ENCODE measurements at regions not wholly inside any gene's neighbourhood (a gene's known extent, or its start where the extent isn't known, plus 50 kb on each side); places are given as distances from the start of the nearest gene placed in this dataset.

DNA sequence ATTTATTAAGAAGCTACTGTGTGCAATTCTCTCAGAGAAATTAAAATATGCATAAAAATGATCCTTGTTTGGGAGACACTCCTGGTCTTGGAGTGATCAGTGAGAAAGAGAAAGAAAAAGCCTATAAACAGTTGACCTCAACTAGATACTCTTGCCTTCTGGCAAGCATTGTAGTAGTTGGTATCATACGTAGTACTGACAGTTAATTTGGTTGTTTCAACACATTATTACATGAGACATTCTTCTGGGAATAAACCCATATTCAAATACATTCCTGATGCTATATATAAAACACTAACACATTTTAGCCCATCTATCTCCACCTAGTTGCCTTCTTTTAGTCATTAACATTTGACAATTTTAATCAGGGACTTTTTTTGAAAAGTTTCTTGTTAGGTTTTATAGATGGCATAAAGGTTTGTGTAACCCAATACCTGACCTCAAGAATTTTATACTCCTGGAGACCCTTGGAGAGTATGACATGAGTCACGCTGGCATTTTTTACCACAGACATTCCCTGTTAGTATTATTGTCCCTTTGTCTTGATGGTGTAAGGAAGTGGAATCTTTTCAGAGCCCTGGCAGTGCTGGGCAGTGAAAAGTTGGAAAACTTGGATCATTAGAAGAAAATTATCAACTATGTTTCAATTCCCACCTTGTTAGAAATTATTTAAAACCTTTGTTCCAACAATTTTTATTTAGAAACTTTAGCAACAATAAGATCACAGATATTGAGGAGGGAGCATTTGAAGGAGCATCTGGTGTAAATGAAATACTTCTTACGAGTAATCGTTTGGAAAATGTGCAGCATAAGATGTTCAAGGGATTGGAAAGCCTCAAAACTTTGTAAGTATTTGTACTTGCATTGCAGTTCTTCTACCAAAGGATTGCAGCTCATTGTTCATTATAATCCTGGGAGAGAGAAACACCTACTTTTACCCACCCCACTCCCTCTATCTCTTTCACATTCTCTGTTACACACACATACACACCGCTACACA is 167.1 kb upstream of the PACRGL start:
- no peak for DNase-seq

DNA sequence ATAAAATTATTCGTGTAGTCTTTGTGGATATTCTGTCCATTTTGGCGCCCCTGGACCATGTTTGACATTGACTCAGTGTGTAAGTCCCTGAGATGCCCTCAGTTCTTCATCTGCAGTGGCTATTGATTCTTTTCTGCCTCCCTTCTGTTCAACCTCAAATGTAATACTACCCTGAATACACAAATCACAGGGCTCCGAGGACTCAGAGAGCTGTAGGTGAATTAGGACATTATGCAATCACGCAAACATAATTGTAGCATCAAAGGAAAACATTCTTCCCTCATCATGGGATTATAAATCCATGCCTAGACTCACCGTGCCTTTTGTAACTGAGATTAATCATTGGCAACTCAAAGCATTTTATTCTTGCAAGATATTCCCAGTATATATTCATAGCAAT is 161.4 kb upstream of the PACRGL start:
- DNase-seq = no peak

DNA sequence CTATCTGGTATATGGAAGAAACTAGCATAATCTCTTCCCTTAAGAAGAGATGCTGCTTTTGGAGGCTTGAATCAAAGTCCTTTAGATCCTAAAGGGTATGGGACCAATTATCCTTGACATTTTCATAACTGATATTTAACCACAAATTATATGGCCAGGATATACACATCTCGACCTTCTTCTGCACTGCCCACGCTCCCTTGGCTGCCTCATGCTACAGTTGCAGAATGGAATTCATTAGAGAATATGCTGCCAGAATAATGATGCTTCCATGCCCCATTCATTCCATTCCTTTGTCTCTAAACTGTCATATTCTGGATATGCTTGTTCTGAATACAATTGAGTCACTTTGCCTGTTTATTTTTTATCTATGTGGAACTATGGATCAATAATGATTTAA is 157.1 kb upstream of the PACRGL start:
- DNase-seq = no peak

DNA sequence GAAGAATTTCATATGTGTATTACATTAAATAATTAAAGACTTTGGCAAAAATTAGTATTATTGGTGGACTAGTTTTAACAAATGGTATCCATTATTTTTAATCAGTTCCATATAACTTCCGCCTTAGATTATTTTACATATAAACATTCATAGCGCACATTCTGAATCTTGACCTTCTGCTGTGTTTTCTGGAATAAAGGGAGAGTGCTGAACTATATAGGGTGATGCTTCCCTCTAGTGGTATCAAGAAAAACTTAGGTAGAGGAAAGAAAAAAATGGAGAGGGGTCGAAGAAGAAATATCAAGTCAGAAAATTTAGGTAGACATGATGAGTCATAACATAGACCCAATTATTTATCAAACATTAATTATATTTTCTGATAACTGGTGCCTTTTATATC is 155.6 kb upstream of the PACRGL start:
- DNase-seq = no peak

DNA sequence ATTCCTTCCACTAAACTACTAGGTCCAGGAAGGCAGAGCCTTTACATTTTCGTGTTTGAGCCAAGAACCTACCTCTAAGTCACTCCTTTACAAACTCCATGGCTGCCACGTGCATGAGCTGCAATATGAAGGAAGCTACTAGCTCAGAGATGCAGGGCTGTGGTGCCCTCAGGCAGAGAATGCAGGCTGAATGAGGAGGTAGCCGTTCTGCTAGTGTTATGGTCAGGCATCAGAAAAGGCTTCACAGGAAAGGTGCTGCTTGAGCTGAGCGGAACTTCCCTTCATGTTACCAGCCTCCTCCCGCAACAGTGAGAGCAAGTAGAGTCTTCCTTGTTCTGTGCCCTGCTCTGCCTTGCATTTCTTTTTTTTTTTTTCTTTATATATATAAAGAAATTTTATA is 148.3 kb upstream of the PACRGL start:
- DNase-seq = no peak

- DNase-seq = no peak
Observed at GRCh38 chr4:20554134-20554533, 146.1 kb upstream of the PACRGL start.

GRCh38 chr4:20565075-20565721 is 135.1 kb upstream of the PACRGL start:
- DNase-seq = no peak

DNA sequence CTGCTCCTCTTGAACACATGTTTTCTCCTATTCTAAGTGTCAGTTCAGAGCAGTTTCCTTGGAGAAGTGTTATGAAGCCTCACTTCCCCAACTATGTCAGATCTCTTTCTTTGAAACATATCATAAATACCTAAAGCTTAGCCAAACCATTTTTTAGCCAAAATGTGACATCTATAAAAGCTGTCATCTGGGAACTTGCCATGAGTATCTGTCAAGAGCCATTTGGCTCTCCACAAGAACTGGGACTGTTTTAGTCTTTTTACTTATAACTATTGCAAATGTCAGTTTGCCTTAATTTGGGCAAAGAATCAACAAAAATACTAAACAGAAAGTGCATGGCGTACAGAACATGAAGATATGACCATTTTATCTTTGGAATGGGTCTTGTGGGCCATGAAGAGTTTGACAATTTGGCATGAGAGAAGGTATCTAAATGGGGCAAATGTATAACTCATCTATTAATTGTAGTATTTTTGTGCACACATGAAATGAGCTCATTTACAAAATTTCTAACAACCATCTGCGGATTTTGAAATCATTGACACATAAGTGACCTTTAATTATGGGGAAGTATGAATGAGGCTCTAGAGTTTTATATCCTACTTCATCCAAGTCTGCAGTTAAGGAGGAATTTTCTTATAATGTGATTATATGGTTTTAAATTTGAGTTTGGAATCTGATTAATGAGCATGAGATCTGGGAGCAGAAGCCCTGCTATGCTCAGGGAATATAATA is 129.1 kb upstream of the PACRGL start:
- DNase-seq = no peak

- DNase-seq = no peak
Observed at GRCh38 chr4:20572976-20573375, 127.3 kb upstream of the PACRGL start.

GRCh38 chr4:20574986-20575385 is 125.3 kb upstream of the PACRGL start:
- no peak for DNase-seq

- DNase-seq = no peak
Observed at GRCh38 chr4:20575486-20575885, 124.8 kb upstream of the PACRGL start.

DNA sequence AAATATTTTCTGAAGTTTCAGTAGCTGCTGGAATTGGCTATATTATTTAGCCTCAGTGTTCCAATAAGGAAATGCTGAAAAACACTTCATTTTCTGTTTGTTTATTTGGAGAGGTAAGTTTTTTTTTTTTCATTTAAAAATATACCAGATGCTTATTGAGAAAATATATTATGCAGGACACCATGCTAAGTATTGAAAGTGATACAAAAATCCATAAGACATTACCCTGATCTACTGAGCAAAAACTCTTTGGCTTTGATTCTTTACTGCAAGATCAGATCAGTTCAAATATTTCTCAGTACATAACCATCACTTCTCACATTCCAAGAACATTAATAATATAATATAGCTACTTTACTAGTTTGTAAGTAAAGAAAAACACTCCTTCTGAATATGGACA is 123.4 kb upstream of the PACRGL start:
- DNase-seq = no peak

GRCh38 chr4:20577702-20578101 is 122.6 kb upstream of the PACRGL start:
- DNase-seq = no peak

DNA sequence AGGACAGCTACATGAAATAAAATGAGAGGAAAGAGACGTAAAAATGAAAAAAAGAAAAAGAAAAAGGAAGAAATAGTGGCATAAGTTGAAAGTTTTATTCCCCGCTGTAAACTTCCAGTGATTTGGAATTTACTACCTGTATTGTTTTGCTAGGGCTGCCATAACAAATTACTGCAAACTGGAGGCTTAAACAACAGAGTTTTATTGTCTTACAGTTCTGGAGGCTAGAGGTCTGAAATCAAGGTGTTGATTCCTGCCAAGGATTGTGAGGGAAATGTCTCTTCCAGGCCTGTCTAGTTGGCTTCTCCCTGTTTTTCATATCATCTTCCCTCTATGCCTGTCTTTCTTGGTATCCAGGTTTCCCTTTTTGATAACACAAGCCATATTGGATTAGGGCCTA is 119.4 kb upstream of the PACRGL start:
- no peak for DNase-seq

- DNase-seq = no peak
Observed at GRCh38 chr4:20589436-20589835, 110.8 kb upstream of the PACRGL start.

- DNase-seq = no peak
Observed at GRCh38 chr4:20590849-20591248, 109.4 kb upstream of the PACRGL start.

DNA sequence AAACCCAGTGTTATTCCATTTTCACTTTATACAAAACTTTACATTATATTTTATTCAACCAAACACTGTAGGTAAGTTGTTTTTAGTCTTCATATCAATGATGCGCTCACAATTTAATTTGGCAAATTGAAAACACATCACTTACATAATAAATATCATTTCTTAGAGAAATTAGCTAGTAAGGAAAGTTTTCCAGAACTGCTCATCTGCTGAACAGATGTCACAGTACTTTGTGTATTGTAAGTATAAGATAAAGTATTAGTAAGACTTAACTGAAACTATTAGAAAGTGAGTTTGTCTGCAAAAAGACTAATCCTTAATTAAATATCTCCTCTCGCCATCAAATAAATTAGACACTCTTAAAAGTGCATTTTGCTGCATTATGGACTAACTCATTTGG is 108.7 kb upstream of the PACRGL start:
- DNase-seq = no peak

GRCh38 chr4:20592013-20592412 is 108.2 kb upstream of the PACRGL start:
- no peak for DNase-seq

GRCh38 chr4:20592663-20593062 is 107.6 kb upstream of the PACRGL start:
- DNase-seq = no peak

- DNase-seq = no peak
Observed at GRCh38 chr4:20598626-20599025, 101.6 kb upstream of the PACRGL start.

- DNase-seq = no peak
Observed at GRCh38 chr4:20603671-20604313, 96.5 kb upstream of the PACRGL start.

GRCh38 chr4:20612313-20612712 is 87.9 kb upstream of the PACRGL start:
- DNase-seq = no peak

DNA sequence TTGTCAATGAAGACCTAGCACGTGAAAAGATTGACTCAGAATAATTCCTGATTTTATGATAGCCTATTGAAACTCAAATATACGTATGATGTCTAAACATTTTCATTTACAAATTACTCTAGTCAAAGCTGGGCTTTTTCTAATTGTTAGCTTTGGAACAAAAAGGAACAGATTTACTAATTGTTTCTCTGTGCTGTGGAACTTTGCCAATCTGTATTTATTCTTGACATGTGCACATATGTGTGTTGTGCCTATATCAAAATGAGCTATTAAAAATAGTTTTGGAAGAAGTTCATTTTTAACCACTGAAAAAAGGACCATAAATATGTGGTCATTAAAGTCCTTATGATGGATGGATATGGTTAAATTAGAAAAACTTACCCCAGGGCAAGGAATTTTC is 85.4 kb upstream of the PACRGL start:
- no peak for DNase-seq

Measured in NCI-H1694 (cell line).